ENCODE measurements at regions not wholly inside any gene's neighbourhood (a gene's known extent, or its start where the extent isn't known, plus 50 kb on each side); places are given as distances from the start of the nearest gene placed in this dataset.

GRCh38 chr16:79842197-79842596 is 241.7 kb upstream of the MAF start:
- DNase-seq (no peak), ATAC-seq (no peak)
- H3K9me3 ChIP-seq: no peaks in the 10 kb centered on the region
- no peaks in the 10 kb centered on the region for H3K27me3 ChIP-seq
- intact Hi-C loops (cut with DNase I): no loop called here
- H3K4me3 ChIP-seq: no peak overlapping the region
- H3K36me3 ChIP-seq: no peaks in the 10 kb centered on the region
- TF ChIP-seq CTCF (IDR thresholded peaks at IDR 0.05): no peak
- no peaks in the 10 kb centered on the region for H3K4me1 ChIP-seq
- no peak overlapping the region for H3K27ac ChIP-seq

GRCh38 chr16:79839466-79840341 is 239.2 kb upstream of the MAF start:
- intact Hi-C loops (cut with DNase I): no loop called here
- Histone ChIP-seq H3K27me3 (no peaks in the 10 kb centered on the region), H3K4me3 (no peak overlapping the region), H3K27ac (no peak overlapping the region), H3K9me3 (no peaks in the 10 kb centered on the region), H3K36me3 (no peaks in the 10 kb centered on the region), H3K4me1 (no peaks in the 10 kb centered on the region)
- no peak for TF ChIP-seq CTCF (IDR thresholded peaks at IDR 0.05)
- ATAC-seq (peak; percentile 72), DNase-seq (peak; percentile 59 to 95 (median 78))

GRCh38 chr16:79838496-79839259 is 238.1 kb upstream of the MAF start:
- no peak overlapping the region for H3K27ac ChIP-seq
- H3K36me3 ChIP-seq: no peaks in the 10 kb centered on the region
- H3K4me3 ChIP-seq: no peak overlapping the region
- TF ChIP-seq CTCF (IDR thresholded peaks at IDR 0.05): no peak
- intact Hi-C loops (cut with DNase I): no loop called here
- no peaks in the 10 kb centered on the region for H3K9me3 ChIP-seq
- peak in 2 of 4 donors; percentile 93 for DNase-seq
- ATAC-seq: peak; percentile 30
- H3K4me1 ChIP-seq: no peaks in the 10 kb centered on the region
- H3K27me3 ChIP-seq: no peaks in the 10 kb centered on the region

- intact Hi-C loops (cut with DNase I): no loop called here
- Histone ChIP-seq H3K27ac (no peak overlapping the region), H3K27me3 (no peaks in the 10 kb centered on the region), H3K4me3 (no peak overlapping the region), H3K9me3 (no peaks in the 10 kb centered on the region), H3K36me3 (no peaks in the 10 kb centered on the region), H3K4me1 (no peaks in the 10 kb centered on the region)
- DNase-seq: no peak
- no peak for TF ChIP-seq CTCF (IDR thresholded peaks at IDR 0.05)
- ATAC-seq: no peak
Observed at GRCh38 chr16:79836144-79836543, 235.6 kb upstream of the MAF start.

GRCh38 chr16:79835194-79835593 is 234.7 kb upstream of the MAF start:
- intact Hi-C loops (cut with DNase I): no loop called here
- no peak for ATAC-seq
- no peaks in the 10 kb centered on the region for H3K36me3 ChIP-seq

More at GRCh38 chr16:79835194-79835593, 234.7 kb upstream of the MAF start:
- Histone ChIP-seq H3K4me1 (no peaks in the 10 kb centered on the region), H3K27me3 (no peaks in the 10 kb centered on the region), H3K9me3 (no peaks in the 10 kb centered on the region), H3K27ac (no peak overlapping the region), H3K4me3 (no peak overlapping the region)
- no peak for DNase-seq
- no peak for TF ChIP-seq CTCF (IDR thresholded peaks at IDR 0.05)

Measured in left lung (tissue), 4 donors.